NCI-H2029 (cell line): ENCODE measurements at regions not wholly inside any gene's neighbourhood (a gene's known extent, or its start where the extent isn't known, plus 50 kb on each side); places are given as distances from the start of the nearest gene placed in this dataset.
"Not testable (repeated sequence)": the region's sequence is repeated elsewhere in the genome, so short reads cannot be mapped to it uniquely, and the experiment has no call there.

Source experiments
- DNase-seq: peaks from one replicate; lab custom pipeline; 2025; lab: John Stamatoyannopoulos, UW

GRCh38 chr2:123816928-123817327 lies 208.2 kb upstream of the CNTNAP5 start:
- no peak for DNase-seq

- no peak for DNase-seq
Measured at GRCh38 chr2:123826729-123827271, 198.3 kb upstream of the CNTNAP5 start.

GRCh38 chr2:123839326-123839725 lies 185.8 kb upstream of the CNTNAP5 start:
- DNase-seq: no peak

GRCh38 chr2:123840016-123840415 lies 185.1 kb upstream of the CNTNAP5 start:
- DNase-seq: no peak

GRCh38 chr2:123840574-123840973 lies 184.5 kb upstream of the CNTNAP5 start:
- DNase-seq: no peak

GRCh38 chr2:123851281-123851680 lies 173.8 kb upstream of the CNTNAP5 start:
- no peak for DNase-seq

- no peak for DNase-seq
Measured at GRCh38 chr2:123853161-123853560, 171.9 kb upstream of the CNTNAP5 start.

GRCh38 chr2:123859031-123859430 lies 166.1 kb upstream of the CNTNAP5 start:
- DNase-seq: not testable (repeated sequence)

- DNase-seq: no peak
Measured at GRCh38 chr2:123864416-123864815, 160.7 kb upstream of the CNTNAP5 start.

- DNase-seq: no peak
Measured at GRCh38 chr2:123870206-123870880, 154.7 kb upstream of the CNTNAP5 start.

- DNase-seq: no peak
Measured at GRCh38 chr2:123870881-123871276, 154.2 kb upstream of the CNTNAP5 start.

GRCh38 chr2:123890148-123890547 lies 134.9 kb upstream of the CNTNAP5 start:
- DNase-seq: no peak

- DNase-seq: no peak
Measured at GRCh38 chr2:123894167-123894566, 130.9 kb upstream of the CNTNAP5 start.

GRCh38 chr2:123895651-123896050 lies 129.4 kb upstream of the CNTNAP5 start:
- no peak for DNase-seq

- DNase-seq: no peak
Measured at GRCh38 chr2:123901256-123901655, 123.8 kb upstream of the CNTNAP5 start.

- DNase-seq: no peak
Measured at GRCh38 chr2:123906361-123906760, 118.7 kb upstream of the CNTNAP5 start.

GRCh38 chr2:123908522-123908921 lies 116.6 kb upstream of the CNTNAP5 start:
- DNase-seq: no peak

- DNase-seq: no peak
Measured at GRCh38 chr2:123912171-123912570, 112.9 kb upstream of the CNTNAP5 start.

- DNase-seq: no peak
Measured at GRCh38 chr2:123913143-123913735, 111.8 kb upstream of the CNTNAP5 start.

- no peak for DNase-seq
Measured at GRCh38 chr2:123915380-123915779, 109.7 kb upstream of the CNTNAP5 start.

GRCh38 chr2:123916051-123916450 lies 109.0 kb upstream of the CNTNAP5 start:
- no peak for DNase-seq

GRCh38 chr2:123916531-123916930 lies 108.6 kb upstream of the CNTNAP5 start:
- DNase-seq: no peak

GRCh38 chr2:123917241-123917640 lies 107.8 kb upstream of the CNTNAP5 start:
- DNase-seq: no peak

GRCh38 chr2:123928358-123928757 lies 96.7 kb upstream of the CNTNAP5 start:
- DNase-seq: no peak
